C4-2B (cell line): ENCODE measurements at regions not wholly inside any gene's neighbourhood (a gene's known extent, or its start where the extent isn't known, plus 50 kb on each side); places are given as distances from the start of the nearest gene placed in this dataset.
"Not testable (repeated sequence)": the region's sequence is repeated elsewhere in the genome, so short reads cannot be mapped to it uniquely, and the experiment has no call there.

Experiments
- H3K27ac ChIP-seq: fragments of 450-650 bp; 2 replicates; pipeline ENCODE4 v1.5.1; 2017
- ZFX ChIP-seq: fragments of 450-650 bp; IDR thresholded peaks from 2 replicates; pipeline ENCODE4 v1.6.1; 2017
- TF ChIP-seq, protein P1 (sequence below): fragments of 450-650 bp; conservative IDR thresholded peaks from 2 replicates; pipeline ENCODE4 v1.5.1; 2017; ENCODE audit warnings: mild to moderate bottlenecking

GRCh38 chr6:5838656-5839396, 167.9 kb downstream of the NRN1 start:
- no peak overlapping the region for H3K27ac ChIP-seq
- TF ChIP-seq ZFX: no peak
- TF ChIP-seq, protein P1, sequence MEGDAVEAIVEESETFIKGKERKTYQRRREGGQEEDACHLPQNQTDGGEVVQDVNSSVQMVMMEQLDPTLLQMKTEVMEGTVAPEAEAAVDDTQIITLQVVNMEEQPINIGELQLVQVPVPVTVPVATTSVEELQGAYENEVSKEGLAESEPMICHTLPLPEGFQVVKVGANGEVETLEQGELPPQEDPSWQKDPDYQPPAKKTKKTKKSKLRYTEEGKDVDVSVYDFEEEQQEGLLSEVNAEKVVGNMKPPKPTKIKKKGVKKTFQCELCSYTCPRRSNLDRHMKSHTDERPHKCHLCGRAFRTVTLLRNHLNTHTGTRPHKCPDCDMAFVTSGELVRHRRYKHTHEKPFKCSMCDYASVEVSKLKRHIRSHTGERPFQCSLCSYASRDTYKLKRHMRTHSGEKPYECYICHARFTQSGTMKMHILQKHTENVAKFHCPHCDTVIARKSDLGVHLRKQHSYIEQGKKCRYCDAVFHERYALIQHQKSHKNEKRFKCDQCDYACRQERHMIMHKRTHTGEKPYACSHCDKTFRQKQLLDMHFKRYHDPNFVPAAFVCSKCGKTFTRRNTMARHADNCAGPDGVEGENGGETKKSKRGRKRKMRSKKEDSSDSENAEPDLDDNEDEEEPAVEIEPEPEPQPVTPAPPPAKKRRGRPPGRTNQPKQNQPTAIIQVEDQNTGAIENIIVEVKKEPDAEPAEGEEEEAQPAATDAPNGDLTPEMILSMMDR: no peak

DNA sequence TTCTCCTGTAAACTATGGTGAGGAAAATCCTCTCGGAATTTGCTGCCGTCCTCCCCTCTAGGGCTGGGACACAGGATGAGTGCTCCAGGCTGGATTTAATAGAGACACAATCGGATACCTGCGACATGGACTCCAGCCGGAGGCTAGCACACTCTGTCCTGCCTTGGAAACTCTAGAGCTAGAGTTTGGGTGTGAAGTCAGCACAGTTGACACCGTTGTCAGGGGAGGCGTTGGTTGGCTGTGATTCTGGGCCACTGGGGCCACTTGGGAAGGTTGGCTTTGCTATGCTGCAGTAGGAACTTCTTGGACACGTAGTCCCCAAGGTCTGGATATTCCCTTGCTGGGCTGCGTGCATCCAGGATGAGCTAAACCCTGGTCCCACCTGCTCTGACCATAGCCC, 169.4 kb downstream of the NRN1 start:
- TF ChIP-seq, protein P1: no peak
- H3K27ac ChIP-seq: no peak overlapping the region

GRCh38 chr6:5836597-5836996, 170.1 kb downstream of the NRN1 start:
- H3K27ac ChIP-seq: not testable (repeated sequence)

DNA sequence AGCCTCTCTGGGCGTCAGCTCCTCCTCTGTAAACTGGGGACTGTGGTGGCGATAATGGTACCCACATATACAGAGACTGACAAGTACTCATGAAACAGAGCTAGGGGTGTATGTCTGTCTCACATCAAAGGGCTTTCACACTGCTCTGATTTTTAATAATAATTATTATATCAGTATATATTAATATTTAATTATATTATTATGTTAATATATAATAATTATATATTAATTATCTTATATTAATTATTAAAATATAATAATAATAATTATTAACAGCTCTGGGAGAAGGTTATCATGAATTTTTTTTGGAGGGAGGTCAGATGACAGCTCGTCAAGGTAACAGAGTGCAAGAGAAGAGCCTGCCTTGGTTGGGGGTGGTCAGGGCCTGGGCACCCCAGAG, 173.6 kb downstream of the NRN1 start:
- no peak overlapping the region for H3K27ac ChIP-seq
- TF ChIP-seq, protein P1: no peak
- no peak for TF ChIP-seq ZFX

DNA sequence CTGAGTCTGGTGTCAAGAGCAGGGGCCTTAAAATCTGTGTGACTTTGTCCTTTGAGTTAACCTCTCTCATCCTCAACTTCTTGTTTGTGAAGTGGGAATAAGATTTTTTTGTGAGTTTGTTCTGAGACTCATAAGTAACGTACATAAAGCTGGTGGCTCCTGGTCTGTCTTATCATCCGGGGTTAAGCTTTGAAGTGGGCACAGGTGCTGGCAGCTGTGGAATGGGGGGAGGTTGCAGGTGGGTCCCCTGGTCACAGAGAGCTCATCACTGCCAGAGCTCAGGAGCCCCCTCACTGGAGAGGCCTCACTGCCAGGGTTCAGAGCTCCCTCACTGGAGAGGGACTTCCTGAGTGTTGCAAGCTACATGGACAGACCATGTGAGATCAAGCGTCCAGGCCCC, 174.1 kb downstream of the NRN1 start:
- no peak overlapping the region for H3K27ac ChIP-seq
- TF ChIP-seq, protein P1: no peak
- no peak for TF ChIP-seq ZFX

- H3K27ac ChIP-seq: not testable (repeated sequence)
These were observed 175.4 kb downstream of the NRN1 start for GRCh38 chr6:5831219-5831862.

DNA sequence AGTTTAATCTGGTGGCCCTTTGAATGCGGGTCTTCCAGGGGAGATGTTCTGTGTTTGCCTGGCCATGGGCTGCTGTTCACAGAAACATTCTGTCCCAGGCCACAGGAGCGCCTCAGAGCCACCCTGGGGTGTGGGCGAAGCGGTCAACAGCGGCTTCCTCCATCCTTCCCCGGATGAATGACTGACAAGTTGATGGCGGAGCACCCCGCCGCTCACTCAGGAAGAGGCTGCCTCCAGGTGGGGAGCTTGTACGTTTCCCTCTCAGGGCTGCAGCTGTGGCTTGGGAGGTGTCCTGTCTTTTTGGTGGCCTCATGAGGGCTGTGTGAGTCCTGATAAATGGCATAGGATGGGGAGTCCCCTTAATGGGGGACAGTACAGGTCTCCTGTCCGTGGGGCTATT, 178.4 kb downstream of the NRN1 start:
- no peak overlapping the region for H3K27ac ChIP-seq
- TF ChIP-seq, protein P1: no peak
- no peak for TF ChIP-seq ZFX

DNA sequence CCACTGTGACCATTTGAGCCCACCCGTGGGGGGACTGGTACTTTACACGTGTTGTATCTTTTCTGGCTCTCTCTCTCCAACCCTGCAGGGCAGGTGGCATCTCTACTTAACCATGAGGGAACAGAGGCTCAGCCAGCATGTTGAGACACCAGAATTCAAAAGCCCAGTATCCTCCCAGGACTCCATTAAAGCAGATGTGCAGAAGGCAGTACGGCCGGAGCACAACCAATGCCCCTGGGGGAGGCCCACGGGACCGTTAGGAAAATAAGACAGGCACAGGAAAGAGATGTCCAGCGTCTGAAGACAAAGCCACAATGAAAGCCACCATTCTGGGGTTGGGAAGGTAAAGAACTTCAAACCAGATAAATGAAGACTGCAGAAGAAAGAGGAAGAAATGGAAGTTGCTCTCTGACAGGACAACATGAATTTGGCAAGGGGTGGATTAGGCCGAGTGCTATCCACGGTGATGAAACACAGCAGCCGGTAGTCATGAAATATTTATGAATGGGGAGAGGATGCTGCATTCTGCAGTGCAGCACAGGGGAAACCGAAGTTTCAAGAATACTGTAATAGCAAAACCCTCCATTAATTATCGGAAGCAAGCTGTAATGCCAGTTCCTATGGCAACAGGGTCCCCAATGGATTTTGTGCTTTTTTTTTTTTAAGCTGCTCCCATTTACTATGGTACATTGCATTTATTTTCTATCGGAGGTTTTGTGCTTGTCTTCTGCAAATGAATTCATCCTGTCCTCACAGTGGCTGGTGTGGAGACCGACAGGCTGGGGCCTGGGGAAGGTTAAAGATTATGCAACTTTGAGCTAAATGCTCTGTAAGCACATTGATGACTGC, 179.4 kb downstream of the NRN1 start:
- TF ChIP-seq ZFX: no peak
- TF ChIP-seq, protein P1: no peak
- H3K27ac ChIP-seq: no peak overlapping the region

DNA sequence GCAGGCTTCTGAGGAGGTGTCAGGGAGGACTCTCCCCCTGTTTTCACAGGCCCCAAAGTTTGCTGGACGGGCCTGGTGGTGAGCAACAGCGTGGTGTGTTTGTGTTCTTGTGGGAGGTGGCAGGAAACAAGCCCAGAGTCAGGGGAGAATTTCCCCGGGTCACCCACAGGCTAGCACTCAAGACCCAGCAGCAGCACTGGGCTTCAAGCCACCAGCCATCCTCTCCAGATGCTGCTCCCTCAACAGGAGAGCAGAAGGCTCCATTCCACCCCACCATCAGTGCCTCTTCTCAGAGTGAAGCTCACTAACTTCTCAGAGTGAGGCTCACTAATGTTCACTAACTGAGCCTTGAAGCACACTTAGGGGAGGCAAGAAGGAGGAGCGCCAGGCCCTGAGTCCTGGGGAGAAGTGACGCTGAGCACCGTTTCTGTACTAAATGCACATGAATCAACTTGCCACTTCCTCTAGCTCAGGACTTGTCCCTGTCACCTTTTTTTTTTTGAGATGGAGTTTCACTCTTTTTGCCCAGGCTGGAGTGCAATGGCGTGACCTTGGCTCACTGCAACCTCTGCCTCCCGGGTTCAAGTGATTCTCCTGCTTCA, 182.2 kb downstream of the NRN1 start:
- not testable (repeated sequence) for H3K27ac ChIP-seq
